ENCODE measurements at regions not wholly inside any gene's neighbourhood (a gene's known extent, or its start where the extent isn't known, plus 50 kb on each side); places are given as distances from the start of the nearest gene placed in this dataset.

- H3K9me3 ChIP-seq (ENCODE audit: low read length), result peaks cover 48% of the 10 kb centered on the region
- no peak overlapping the region for H3K4me2 ChIP-seq (ENCODE audit: low read depth, low read length, poor library complexity, severe bottlenecking)
- H3K27me3 ChIP-seq (ENCODE audit: low read length), result no peaks in the 10 kb centered on the region
- H3K4me1 ChIP-seq (ENCODE audit: low read length), result no peaks in the 10 kb centered on the region
- no peak for DNase-seq
- no peaks in the 10 kb centered on the region for H4K20me1 ChIP-seq (ENCODE audit: insufficient read depth, low read depth, low read length)
- no peak overlapping the region for H3K4me3 ChIP-seq (ENCODE audit: low read length)
- H2AFZ ChIP-seq (ENCODE audit: low read length), result no peak overlapping the region
- no peaks in the 10 kb centered on the region for H3K79me2 ChIP-seq (ENCODE audit: low read length)
- H3K36me3 ChIP-seq (ENCODE audit: insufficient read depth, low read length), result no peaks in the 10 kb centered on the region
- H3K27ac ChIP-seq (ENCODE audit: low read length), result no peak overlapping the region
- H3K9ac ChIP-seq (ENCODE audit: low read length), result no peak overlapping the region
- H3K9me2 ChIP-seq (replicated peaks; ENCODE audit: insufficient read depth, low read length), result no peaks in the 10 kb centered on the region
Measured at GRCh38 chr15:97482521-97482920, 478.0 kb upstream of the ARRDC4 start.

DNA sequence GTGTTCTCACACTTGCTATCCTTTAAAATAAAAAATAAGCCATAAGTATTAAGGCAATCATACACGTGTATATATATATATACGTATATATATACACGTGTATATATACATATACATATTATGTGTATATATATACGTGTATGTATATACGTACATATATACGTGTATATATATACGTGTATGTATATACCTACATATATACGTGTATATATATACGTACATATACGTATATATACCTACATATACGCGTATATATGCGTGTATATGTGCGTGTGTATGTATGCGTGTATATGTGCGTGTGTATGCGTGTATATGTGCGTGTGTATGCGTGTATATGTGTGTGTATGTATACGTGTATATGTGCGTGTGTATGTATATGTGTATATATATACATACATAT is 477.3 kb upstream of the ARRDC4 start:
- H3K4me2 ChIP-seq (ENCODE audit: low read depth, low read length, poor library complexity, severe bottlenecking), result no peak overlapping the region

DNA sequence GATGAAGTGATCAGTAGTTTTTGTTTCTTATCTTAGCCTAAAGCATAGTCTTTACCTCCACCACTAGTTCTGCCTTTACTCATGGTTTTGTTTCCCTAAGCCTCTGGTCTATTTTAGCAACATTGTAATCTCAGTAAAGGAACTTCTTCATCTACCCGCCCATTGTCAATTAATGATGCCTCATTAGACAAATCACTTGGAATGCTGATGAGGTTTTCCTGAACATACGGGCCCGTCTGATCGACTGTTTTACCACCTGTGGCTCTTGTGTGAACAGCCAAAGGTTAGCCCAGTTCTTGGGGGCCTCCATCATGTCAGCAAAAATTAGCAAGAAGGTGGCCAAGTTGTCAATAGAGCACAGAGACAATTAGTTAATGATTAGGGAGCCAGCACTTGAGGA is 470.1 kb upstream of the ARRDC4 start:
- no peaks in the 10 kb centered on the region for H3K36me3 ChIP-seq (ENCODE audit: insufficient read depth, low read length)
- no peaks in the 10 kb centered on the region for H3K27me3 ChIP-seq (ENCODE audit: low read length)
- peaks cover 27% of the 10 kb centered on the region for H3K9me3 ChIP-seq (ENCODE audit: low read length)
- no peaks in the 10 kb centered on the region for H3K79me2 ChIP-seq (ENCODE audit: low read length)
- no peak overlapping the region for H3K4me3 ChIP-seq (ENCODE audit: low read length)
- no peak overlapping the region for H2AFZ ChIP-seq (ENCODE audit: low read length)
- H3K27ac ChIP-seq (ENCODE audit: low read length), result no peak overlapping the region
- no peaks in the 10 kb centered on the region for H3K9me2 ChIP-seq (replicated peaks; ENCODE audit: insufficient read depth, low read length)
- H3K9ac ChIP-seq (ENCODE audit: low read length), result no peak overlapping the region
- no peaks in the 10 kb centered on the region for H4K20me1 ChIP-seq (ENCODE audit: insufficient read depth, low read depth, low read length)
- H3K4me1 ChIP-seq (ENCODE audit: low read length), result no peaks in the 10 kb centered on the region
- DNase-seq, result no peak
- no peak overlapping the region for H3K4me2 ChIP-seq (ENCODE audit: low read depth, low read length, poor library complexity, severe bottlenecking)

More for the DNA sequence above, 477.3 kb upstream of the ARRDC4 start:
- H3K27me3 ChIP-seq (ENCODE audit: low read length), result no peaks in the 10 kb centered on the region
- H2AFZ ChIP-seq (ENCODE audit: low read length), result no peak overlapping the region
- DNase-seq, result no peak
- no peaks in the 10 kb centered on the region for H3K36me3 ChIP-seq (ENCODE audit: insufficient read depth, low read length)
- peaks cover 48% of the 10 kb centered on the region for H3K9me3 ChIP-seq (ENCODE audit: low read length)
- H3K27ac ChIP-seq (ENCODE audit: low read length), result no peak overlapping the region
- no peaks in the 10 kb centered on the region for H3K79me2 ChIP-seq (ENCODE audit: low read length)
- no peak overlapping the region for H3K9ac ChIP-seq (ENCODE audit: low read length)
- no peaks in the 10 kb centered on the region for H3K9me2 ChIP-seq (replicated peaks; ENCODE audit: insufficient read depth, low read length)
- H4K20me1 ChIP-seq (ENCODE audit: insufficient read depth, low read depth, low read length), result no peaks in the 10 kb centered on the region
- no peaks in the 10 kb centered on the region for H3K4me1 ChIP-seq (ENCODE audit: low read length)
- no peak overlapping the region for H3K4me3 ChIP-seq (ENCODE audit: low read length)

DNA sequence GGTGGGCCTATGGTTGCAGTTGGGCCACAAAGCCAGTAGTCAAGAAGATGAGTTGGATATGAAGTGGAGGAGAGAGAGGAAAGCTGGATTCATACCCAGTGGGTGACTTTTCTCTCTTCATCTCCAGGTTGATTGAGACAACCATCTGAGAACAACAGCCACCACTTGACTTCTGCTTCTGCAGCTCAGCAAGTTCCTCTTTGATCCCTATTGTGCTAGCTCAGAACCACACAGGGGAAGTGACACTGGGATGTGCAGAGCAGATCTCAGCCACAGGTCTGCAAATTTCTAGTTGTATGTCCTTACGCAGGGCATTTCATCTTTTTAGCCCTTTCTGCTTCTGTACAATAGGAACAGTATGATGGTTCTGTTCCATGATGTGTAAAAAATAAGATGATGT is 459.2 kb upstream of the ARRDC4 start:
- Histone ChIP-seq H3K9ac (ENCODE audit: low read length) (no peak overlapping the region), H3K4me2 (ENCODE audit: low read depth, low read length, poor library complexity, severe bottlenecking) (no peak overlapping the region), H3K9me3 (ENCODE audit: low read length) (peaks cover 52% of the 10 kb centered on the region), H2AFZ (ENCODE audit: low read length) (no peak overlapping the region), H3K79me2 (ENCODE audit: low read length) (no peaks in the 10 kb centered on the region), H4K20me1 (ENCODE audit: insufficient read depth, low read depth, low read length) (no peaks in the 10 kb centered on the region), H3K36me3 (ENCODE audit: insufficient read depth, low read length) (no peaks in the 10 kb centered on the region), H3K4me1 (ENCODE audit: low read length) (no peaks in the 10 kb centered on the region), H3K27ac (ENCODE audit: low read length) (no peak overlapping the region), H3K9me2 (replicated peaks; ENCODE audit: insufficient read depth, low read length) (no peaks in the 10 kb centered on the region), H3K4me3 (ENCODE audit: low read length) (no peak overlapping the region), H3K27me3 (ENCODE audit: low read length) (no peaks in the 10 kb centered on the region)
- no peak for DNase-seq

GRCh38 chr15:97502038-97502437 is 458.5 kb upstream of the ARRDC4 start:
- Histone ChIP-seq H3K4me3 (ENCODE audit: low read length) (no peak overlapping the region), H2AFZ (ENCODE audit: low read length) (no peak overlapping the region), H3K79me2 (ENCODE audit: low read length) (no peaks in the 10 kb centered on the region), H3K4me2 (ENCODE audit: low read depth, low read length, poor library complexity, severe bottlenecking) (no peak overlapping the region), H4K20me1 (ENCODE audit: insufficient read depth, low read depth, low read length) (no peaks in the 10 kb centered on the region), H3K9me2 (replicated peaks; ENCODE audit: insufficient read depth, low read length) (no peaks in the 10 kb centered on the region), H3K27me3 (ENCODE audit: low read length) (no peaks in the 10 kb centered on the region), H3K27ac (ENCODE audit: low read length) (no peak overlapping the region), H3K9ac (ENCODE audit: low read length) (no peak overlapping the region), H3K36me3 (ENCODE audit: insufficient read depth, low read length) (no peaks in the 10 kb centered on the region), H3K9me3 (ENCODE audit: low read length) (peaks cover 45% of the 10 kb centered on the region), H3K4me1 (ENCODE audit: low read length) (no peaks in the 10 kb centered on the region)
- DNase-seq, result no peak

DNA sequence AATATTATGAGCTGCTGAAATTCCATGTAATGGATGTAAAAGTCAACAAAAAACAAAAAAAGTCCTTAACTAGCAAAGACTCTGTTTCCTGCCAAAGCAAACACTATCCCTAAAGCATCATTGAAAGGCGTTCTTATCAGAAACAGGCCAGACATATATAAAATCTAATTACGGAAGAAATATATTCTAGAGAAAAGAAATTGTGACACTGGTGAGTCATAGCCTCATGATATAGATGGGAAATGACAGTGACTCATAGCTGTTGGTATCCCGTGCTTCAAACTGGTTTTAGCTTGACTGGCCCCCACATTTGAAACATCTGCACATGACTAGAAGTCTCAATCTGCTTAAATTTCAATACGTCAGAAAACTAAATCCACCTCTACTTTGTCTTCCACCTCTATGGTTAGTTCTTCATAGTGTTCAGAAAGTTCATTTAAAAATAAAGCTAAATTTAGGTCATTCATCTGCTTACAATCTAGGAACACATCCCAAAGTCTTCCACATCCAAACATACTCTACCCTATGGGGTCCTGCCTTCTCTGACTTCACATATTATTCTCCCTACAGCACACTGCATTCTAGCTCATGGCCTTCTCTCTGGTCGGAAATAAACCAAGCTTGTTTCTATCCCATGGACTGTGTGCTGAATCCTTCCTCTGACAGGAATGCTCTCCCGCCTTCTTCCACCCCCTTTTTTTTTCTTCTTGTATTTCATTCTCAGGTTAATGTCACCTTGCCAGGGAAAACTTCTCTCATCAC is 456.3 kb upstream of the ARRDC4 start:
- Histone ChIP-seq H3K9me3 (ENCODE audit: low read length) (peaks cover 34% of the 10 kb centered on the region), H3K4me1 (ENCODE audit: low read length) (no peaks in the 10 kb centered on the region), H3K9ac (ENCODE audit: low read length) (no peak overlapping the region), H3K4me2 (ENCODE audit: low read depth, low read length, poor library complexity, severe bottlenecking) (no peak overlapping the region), H2AFZ (ENCODE audit: low read length) (no peak overlapping the region), H4K20me1 (ENCODE audit: insufficient read depth, low read depth, low read length) (no peaks in the 10 kb centered on the region), H3K4me3 (ENCODE audit: low read length) (no peak overlapping the region), H3K9me2 (replicated peaks; ENCODE audit: insufficient read depth, low read length) (no peaks in the 10 kb centered on the region), H3K36me3 (ENCODE audit: insufficient read depth, low read length) (no peaks in the 10 kb centered on the region), H3K27ac (ENCODE audit: low read length) (no peak overlapping the region), H3K79me2 (ENCODE audit: low read length) (no peaks in the 10 kb centered on the region), H3K27me3 (ENCODE audit: low read length) (no peaks in the 10 kb centered on the region)
- DNase-seq, result no peak

GRCh38 chr15:97517737-97518136 is 442.8 kb upstream of the ARRDC4 start:
- no peak for DNase-seq
- Histone ChIP-seq H3K9me2 (replicated peaks; ENCODE audit: insufficient read depth, low read length) (no peaks in the 10 kb centered on the region), H3K36me3 (ENCODE audit: insufficient read depth, low read length) (no peaks in the 10 kb centered on the region), H3K9ac (ENCODE audit: low read length) (no peak overlapping the region), H3K27me3 (ENCODE audit: low read length) (no peaks in the 10 kb centered on the region), H4K20me1 (ENCODE audit: insufficient read depth, low read depth, low read length) (no peaks in the 10 kb centered on the region), H3K79me2 (ENCODE audit: low read length) (no peaks in the 10 kb centered on the region), H3K9me3 (ENCODE audit: low read length) (0 out of 2 replicates have a peak, but pooled peaks cover 5% of the 10 kb centered on the region), H3K4me2 (ENCODE audit: low read depth, low read length, poor library complexity, severe bottlenecking) (no peak overlapping the region), H3K4me1 (ENCODE audit: low read length) (peaks cover 6% of the 10 kb centered on the region; the same call in 1 of the 2 replicates), H3K4me3 (ENCODE audit: low read length) (no peak overlapping the region), H3K27ac (ENCODE audit: low read length) (no peak overlapping the region), H2AFZ (ENCODE audit: low read length) (no peak overlapping the region)

DNA sequence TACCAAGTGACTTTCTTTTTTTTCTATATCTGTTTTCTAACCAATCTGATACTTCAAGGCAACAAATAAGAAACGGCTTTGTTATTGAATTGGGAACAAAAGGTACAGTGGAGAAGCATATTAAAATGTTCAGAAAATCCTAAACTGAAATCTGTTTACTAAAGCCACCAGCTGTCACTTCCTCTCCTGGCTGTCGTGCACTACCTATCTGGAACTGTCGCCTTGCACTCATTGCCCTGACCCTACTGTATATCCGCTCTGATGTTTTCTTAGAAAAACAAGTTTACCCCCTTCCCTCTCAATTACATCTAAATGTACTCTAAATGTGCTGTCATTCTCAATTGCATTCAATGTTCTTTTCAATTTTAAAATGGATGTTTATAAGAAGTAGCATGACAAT is 439.8 kb upstream of the ARRDC4 start:
- DNase-seq, result no peak
- H3K9me3 ChIP-seq (ENCODE audit: low read length), result no peaks in the 10 kb centered on the region; the same call in 1 of the 2 replicates
- no peaks in the 10 kb centered on the region for H4K20me1 ChIP-seq (ENCODE audit: insufficient read depth, low read depth, low read length)
- H3K4me2 ChIP-seq (ENCODE audit: low read depth, low read length, poor library complexity, severe bottlenecking), result no peak overlapping the region
- no peaks in the 10 kb centered on the region for H3K27me3 ChIP-seq (ENCODE audit: low read length)
- no peaks in the 10 kb centered on the region for H3K9me2 ChIP-seq (replicated peaks; ENCODE audit: insufficient read depth, low read length)
- no peak overlapping the region for H3K9ac ChIP-seq (ENCODE audit: low read length)
- no peak overlapping the region for H2AFZ ChIP-seq (ENCODE audit: low read length)
- H3K4me1 ChIP-seq (ENCODE audit: low read length), result peaks cover 6% of the 10 kb centered on the region; the same call in 1 of the 2 replicates
- no peak overlapping the region for H3K27ac ChIP-seq (ENCODE audit: low read length)
- no peaks in the 10 kb centered on the region for H3K79me2 ChIP-seq (ENCODE audit: low read length)
- H3K4me3 ChIP-seq (ENCODE audit: low read length), result no peak overlapping the region
- H3K36me3 ChIP-seq (ENCODE audit: insufficient read depth, low read length), result no peaks in the 10 kb centered on the region

All from Karpas-422 (cell line).